ENCODE measurements at regions not wholly inside any gene's neighbourhood (a gene's known extent, or its start where the extent isn't known, plus 50 kb on each side); places are given as distances from the start of the nearest gene placed in this dataset.

DNA sequence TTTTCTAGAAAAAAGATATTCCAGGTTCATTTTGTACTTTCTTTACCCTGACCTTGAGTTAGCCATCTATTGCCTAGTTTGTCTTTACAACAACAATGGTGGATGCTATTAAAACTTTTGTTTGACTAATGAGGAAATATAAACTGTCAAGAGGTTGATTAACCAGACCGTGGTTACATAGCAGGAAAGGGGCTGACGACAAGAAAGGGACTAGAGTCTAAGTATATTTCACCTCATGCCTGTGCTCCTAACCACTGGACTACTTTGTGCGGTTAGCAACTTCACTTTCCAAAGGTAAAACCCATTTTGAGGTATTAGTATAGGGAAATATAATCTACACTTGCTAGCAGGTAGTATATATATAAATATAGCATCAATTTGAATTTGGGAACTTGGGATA, 327.1 kb downstream of the SATB1 start:
- TF ChIP-seq CTCF (conservative IDR thresholded peaks at IDR 0.05; ENCODE audit: low read length) (no peak), EZH2phosphoT487 (IDR thresholded peaks at IDR 0.05; ENCODE audit: borderline replicate concordance, low read depth, low read length) (no peak)
- DNase-seq (ENCODE audit: low spot score) = no peak
- Histone ChIP-seq H3K79me2 (ENCODE audit: insufficient read depth, low read depth, low read length) (no peaks in the 10 kb centered on the region), H3K9me2 (ENCODE audit: insufficient read depth, low read length) (no peaks in the 10 kb centered on the region), H3K4me3 (ENCODE audit: low read depth, low read length, poor library complexity, severe bottlenecking) (no peak overlapping the region), H4K20me1 (ENCODE audit: insufficient read depth, low read length) (no peaks in the 10 kb centered on the region), H3K36me3 (ENCODE audit: insufficient read depth, low read length) (no peaks in the 10 kb centered on the region), H3K27ac (ENCODE audit: low read depth, low read length, poor library complexity, severe bottlenecking) (no peak overlapping the region), H3K4me2 (ENCODE audit: low read length) (no peak overlapping the region), H2AFZ (ENCODE audit: low read length) (no peak overlapping the region), H3K9me3 (ENCODE audit: low read length) (0 out of 2 replicates have a peak, but pooled peaks cover 10% of the 10 kb centered on the region), H3K4me1 (ENCODE audit: insufficient read depth, low read length, poor library complexity, severe bottlenecking) (no peaks in the 10 kb centered on the region)
- ChIA-PET CTCF (ENCODE audit: unreplicated experiment) (no interaction called here), POLR2A (no interaction called here)
- BruUV-seq (replicated peaks) = no TSS peak
- intact Hi-C loops (cut with micrococcal nuclease; ENCODE audit: unreplicated experiment) = no loop called here

- 0 out of 2 replicates have a peak, but pooled peaks cover 10% of the 10 kb centered on the region for H3K9me3 ChIP-seq (ENCODE audit: low read length)
- TF ChIP-seq CTCF (conservative IDR thresholded peaks at IDR 0.05; ENCODE audit: low read length) (no peak), EZH2phosphoT487 (IDR thresholded peaks at IDR 0.05; ENCODE audit: borderline replicate concordance, low read depth, low read length) (no peak)
- H3K4me2 ChIP-seq (ENCODE audit: low read length) = no peak overlapping the region
- no peaks in the 10 kb centered on the region for H3K36me3 ChIP-seq (ENCODE audit: insufficient read depth, low read length)
- no TSS peak for BruUV-seq (replicated peaks)
- no peak overlapping the region for H3K4me3 ChIP-seq (ENCODE audit: low read depth, low read length, poor library complexity, severe bottlenecking)
- no peaks in the 10 kb centered on the region for H4K20me1 ChIP-seq (ENCODE audit: insufficient read depth, low read length)
- H3K9me2 ChIP-seq (ENCODE audit: insufficient read depth, low read length) = no peaks in the 10 kb centered on the region
- ChIA-PET POLR2A (no interaction called here), CTCF (ENCODE audit: unreplicated experiment) (no interaction called here)
- no peak overlapping the region for H2AFZ ChIP-seq (ENCODE audit: low read length)
- intact Hi-C loops (cut with micrococcal nuclease; ENCODE audit: unreplicated experiment) = no loop called here
- H3K4me1 ChIP-seq (ENCODE audit: insufficient read depth, low read length, poor library complexity, severe bottlenecking) = no peaks in the 10 kb centered on the region
- no peaks in the 10 kb centered on the region for H3K79me2 ChIP-seq (ENCODE audit: insufficient read depth, low read depth, low read length)
- no peak overlapping the region for H3K27ac ChIP-seq (ENCODE audit: low read depth, low read length, poor library complexity, severe bottlenecking)
- no peak for DNase-seq (ENCODE audit: low spot score)
Measured at GRCh38 chr3:18097473-18097872, 327.7 kb downstream of the SATB1 start.

DNA sequence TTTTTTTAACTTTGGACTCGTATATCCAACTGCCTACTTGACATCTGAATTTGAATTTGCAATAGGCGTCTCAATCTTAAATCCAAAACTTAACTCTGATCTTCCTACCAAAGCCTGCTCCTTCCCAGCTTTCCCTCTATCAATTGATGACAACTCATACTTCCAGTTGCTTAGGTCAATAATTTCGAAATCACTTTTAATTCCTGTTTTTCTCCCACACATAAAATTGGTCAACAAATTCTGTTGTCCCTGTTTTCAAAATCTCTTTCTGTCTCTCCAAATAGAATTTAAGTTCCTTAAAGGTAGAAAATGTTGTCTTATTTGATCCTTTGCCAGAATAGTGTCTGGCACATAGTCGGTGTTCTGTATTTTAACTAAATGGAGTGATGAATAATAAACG, 332.4 kb downstream of the SATB1 start:
- intact Hi-C loops (cut with micrococcal nuclease; ENCODE audit: unreplicated experiment) = no loop called here
- H3K79me2 ChIP-seq (ENCODE audit: insufficient read depth, low read depth, low read length) = no peaks in the 10 kb centered on the region
- ChIA-PET CTCF (ENCODE audit: unreplicated experiment) (no interaction called here), POLR2A (interaction anchor here (0.5 to 0.8 kb wide), 5 partner anchors 34 to 355 kb away, joined by 3 to 4 read pairs (median 3); no protein-coding TSS in a partner anchor)
- no peaks in the 10 kb centered on the region for H3K4me1 ChIP-seq (ENCODE audit: insufficient read depth, low read length, poor library complexity, severe bottlenecking)
- no TSS peak for BruUV-seq (replicated peaks)
- no peaks in the 10 kb centered on the region for H3K9me2 ChIP-seq (ENCODE audit: insufficient read depth, low read length)
- H3K36me3 ChIP-seq (ENCODE audit: insufficient read depth, low read length) = no peaks in the 10 kb centered on the region
- no peak for DNase-seq (ENCODE audit: low spot score)
- TF ChIP-seq CTCF (conservative IDR thresholded peaks at IDR 0.05; ENCODE audit: low read length) = no peak
- no peak for TF ChIP-seq EZH2phosphoT487 (IDR thresholded peaks at IDR 0.05; ENCODE audit: borderline replicate concordance, low read depth, low read length)
- no peaks in the 10 kb centered on the region for H4K20me1 ChIP-seq (ENCODE audit: insufficient read depth, low read length)
- no peak overlapping the region for H3K4me3 ChIP-seq (ENCODE audit: low read depth, low read length, poor library complexity, severe bottlenecking)
- 0 out of 2 replicates have a peak, but pooled peaks cover 10% of the 10 kb centered on the region for H3K9me3 ChIP-seq (ENCODE audit: low read length)
- H3K4me2 ChIP-seq (ENCODE audit: low read length) = no peak overlapping the region
- no peak overlapping the region for H3K27ac ChIP-seq (ENCODE audit: low read depth, low read length, poor library complexity, severe bottlenecking)
- H2AFZ ChIP-seq (ENCODE audit: low read length) = no peak overlapping the region
